GM12801 (cell line): ENCODE measurements at regions not wholly inside any gene's neighbourhood (a gene's known extent, or its start where the extent isn't known, plus 50 kb on each side); places are given as distances from the start of the nearest gene placed in this dataset.

Source experiments
- TF ChIP-seq, protein P1 (sequence below): IDR thresholded peaks from one replicate; pipeline ENCODE4 v1.5.1; 2011; ENCODE audit warnings: control low read depth; ENCODE audit not compliant: insufficient read length; ENCODE audit errors: extremely low read depth

GRCh38 chr20:52270001-52270606 lies 78.5 kb upstream of the ZFP64 start:
- TF ChIP-seq, protein P1, sequence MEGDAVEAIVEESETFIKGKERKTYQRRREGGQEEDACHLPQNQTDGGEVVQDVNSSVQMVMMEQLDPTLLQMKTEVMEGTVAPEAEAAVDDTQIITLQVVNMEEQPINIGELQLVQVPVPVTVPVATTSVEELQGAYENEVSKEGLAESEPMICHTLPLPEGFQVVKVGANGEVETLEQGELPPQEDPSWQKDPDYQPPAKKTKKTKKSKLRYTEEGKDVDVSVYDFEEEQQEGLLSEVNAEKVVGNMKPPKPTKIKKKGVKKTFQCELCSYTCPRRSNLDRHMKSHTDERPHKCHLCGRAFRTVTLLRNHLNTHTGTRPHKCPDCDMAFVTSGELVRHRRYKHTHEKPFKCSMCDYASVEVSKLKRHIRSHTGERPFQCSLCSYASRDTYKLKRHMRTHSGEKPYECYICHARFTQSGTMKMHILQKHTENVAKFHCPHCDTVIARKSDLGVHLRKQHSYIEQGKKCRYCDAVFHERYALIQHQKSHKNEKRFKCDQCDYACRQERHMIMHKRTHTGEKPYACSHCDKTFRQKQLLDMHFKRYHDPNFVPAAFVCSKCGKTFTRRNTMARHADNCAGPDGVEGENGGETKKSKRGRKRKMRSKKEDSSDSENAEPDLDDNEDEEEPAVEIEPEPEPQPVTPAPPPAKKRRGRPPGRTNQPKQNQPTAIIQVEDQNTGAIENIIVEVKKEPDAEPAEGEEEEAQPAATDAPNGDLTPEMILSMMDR, result no peak

- TF ChIP-seq, protein P1, result no peak
These were observed 77.7 kb upstream of the ZFP64 start for GRCh38 chr20:52269321-52269720.

- TF ChIP-seq, protein P1, result no peak
These were observed 76.7 kb upstream of the ZFP64 start for GRCh38 chr20:52268184-52268749.

- TF ChIP-seq, protein P1, result no peak
These were observed 75.8 kb upstream of the ZFP64 start for GRCh38 chr20:52267418-52267817.

GRCh38 chr20:52263757-52264156 lies 72.2 kb upstream of the ZFP64 start:
- TF ChIP-seq, protein P1, result no peak

DNA sequence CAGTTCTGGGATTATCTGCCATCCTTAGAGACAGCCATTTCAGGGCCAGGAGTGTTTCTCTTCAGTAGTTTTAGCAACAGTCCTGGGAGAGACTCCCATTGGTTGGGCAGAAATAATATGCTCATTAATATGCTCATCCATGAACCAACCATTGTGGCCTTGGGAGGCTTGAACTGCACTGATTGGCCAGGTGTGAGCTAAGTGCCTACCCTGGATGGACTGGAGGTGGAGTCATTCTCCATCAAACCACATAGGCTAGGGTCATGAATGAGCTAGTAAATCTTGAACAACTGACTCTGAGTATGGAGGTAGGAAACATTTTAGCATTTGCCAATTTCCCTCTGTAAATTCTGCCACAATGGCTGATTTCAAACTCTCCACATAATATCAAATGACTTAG lies 70.2 kb upstream of the ZFP64 start:
- TF ChIP-seq, protein P1, result no peak

DNA sequence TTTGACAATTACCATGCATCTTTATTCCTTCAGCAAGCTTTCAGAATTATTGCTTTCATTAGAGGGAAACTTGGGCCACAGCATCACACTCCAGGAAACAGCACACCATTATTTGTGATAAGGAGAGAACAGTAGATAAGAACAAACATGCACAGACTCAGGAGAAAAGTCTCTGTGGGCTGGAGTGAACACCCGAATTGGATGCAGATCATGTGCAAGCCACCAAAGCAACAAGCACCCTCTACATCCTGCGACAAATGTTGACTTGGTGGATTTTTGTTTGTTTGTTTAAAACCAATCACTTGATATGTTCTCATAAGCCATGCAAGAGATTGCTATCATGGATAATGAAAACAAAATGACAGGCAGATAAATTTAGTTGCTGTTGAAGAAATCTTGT lies 67.7 kb upstream of the ZFP64 start:
- TF ChIP-seq, protein P1, result no peak
